GM12865 (cell line): ENCODE measurements at regions not wholly inside any gene's neighbourhood (a gene's known extent, or its start where the extent isn't known, plus 50 kb on each side); places are given as distances from the start of the nearest gene placed in this dataset.

Experiments used
- DNase-seq: peaks from one replicate; pipeline ENCODE4 v3.0.0; 2010; ENCODE audit warnings: low read depth
- H3K4me3 ChIP-seq: 2 replicates; pipeline ENCODE4 v1.5.1; 2011; ENCODE audit warnings: mild to moderate bottlenecking, low read depth, low read length, control low read depth
- TF ChIP-seq, protein P1 (sequence below): IDR thresholded peaks from 2 replicates; pipeline ENCODE4 v1.5.1; 2011; ENCODE audit warnings: low read length, control low read depth, low read depth, inconsistent platforms; ENCODE audit not compliant: insufficient read depth; ENCODE audit errors: missing control alignments

GRCh38 chr3:28868897-28869296 is 412.0 kb upstream of the RBMS3 start:
- no peak overlapping the region for H3K4me3 ChIP-seq
- TF ChIP-seq, protein P1, sequence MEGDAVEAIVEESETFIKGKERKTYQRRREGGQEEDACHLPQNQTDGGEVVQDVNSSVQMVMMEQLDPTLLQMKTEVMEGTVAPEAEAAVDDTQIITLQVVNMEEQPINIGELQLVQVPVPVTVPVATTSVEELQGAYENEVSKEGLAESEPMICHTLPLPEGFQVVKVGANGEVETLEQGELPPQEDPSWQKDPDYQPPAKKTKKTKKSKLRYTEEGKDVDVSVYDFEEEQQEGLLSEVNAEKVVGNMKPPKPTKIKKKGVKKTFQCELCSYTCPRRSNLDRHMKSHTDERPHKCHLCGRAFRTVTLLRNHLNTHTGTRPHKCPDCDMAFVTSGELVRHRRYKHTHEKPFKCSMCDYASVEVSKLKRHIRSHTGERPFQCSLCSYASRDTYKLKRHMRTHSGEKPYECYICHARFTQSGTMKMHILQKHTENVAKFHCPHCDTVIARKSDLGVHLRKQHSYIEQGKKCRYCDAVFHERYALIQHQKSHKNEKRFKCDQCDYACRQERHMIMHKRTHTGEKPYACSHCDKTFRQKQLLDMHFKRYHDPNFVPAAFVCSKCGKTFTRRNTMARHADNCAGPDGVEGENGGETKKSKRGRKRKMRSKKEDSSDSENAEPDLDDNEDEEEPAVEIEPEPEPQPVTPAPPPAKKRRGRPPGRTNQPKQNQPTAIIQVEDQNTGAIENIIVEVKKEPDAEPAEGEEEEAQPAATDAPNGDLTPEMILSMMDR, result no peak
- no peak for DNase-seq

GRCh38 chr3:28877912-28878311 is 403.0 kb upstream of the RBMS3 start:
- no peak for DNase-seq
- no peak overlapping the region for H3K4me3 ChIP-seq
- TF ChIP-seq, protein P1, result no peak

DNA sequence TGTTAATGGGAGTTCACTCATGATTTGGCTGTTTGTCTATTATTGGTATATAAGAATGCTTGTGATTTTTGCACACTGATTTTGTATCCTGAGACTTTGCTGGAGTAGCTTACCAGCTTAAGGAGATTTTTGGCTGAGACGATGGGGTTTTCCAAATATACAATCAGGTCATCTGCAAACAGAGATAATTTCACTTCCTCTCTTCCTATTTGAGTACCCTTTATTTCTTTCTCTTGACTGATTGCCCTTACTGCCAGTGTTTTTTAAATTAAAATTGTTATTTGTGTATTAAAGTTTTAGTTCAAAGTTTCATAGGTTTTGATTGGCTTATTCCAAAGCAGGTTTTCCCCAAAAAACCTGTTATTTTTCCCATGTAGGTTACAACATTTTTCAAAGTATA is 390.5 kb upstream of the RBMS3 start:
- TF ChIP-seq, protein P1, result no peak
- H3K4me3 ChIP-seq, result no peak overlapping the region
- no peak for DNase-seq

DNA sequence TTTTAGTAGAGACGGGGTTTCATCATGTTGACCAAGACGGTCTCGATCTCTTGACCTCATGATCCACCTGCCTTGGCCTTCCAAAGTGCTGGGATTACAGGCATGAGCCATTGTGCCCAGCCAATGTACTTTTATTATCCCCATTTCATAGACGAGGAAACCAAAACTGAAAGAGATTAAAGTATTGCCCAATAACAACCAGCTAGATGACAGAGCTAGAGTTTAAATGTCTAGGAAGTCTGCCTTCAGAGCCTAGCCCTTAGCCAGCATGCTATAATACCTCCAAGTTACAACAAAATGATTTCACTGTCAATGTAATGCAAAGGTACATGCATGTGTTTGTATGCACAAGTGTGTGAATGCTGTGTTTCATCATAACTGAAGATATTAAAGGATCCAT is 389.4 kb upstream of the RBMS3 start:
- TF ChIP-seq, protein P1, result no peak
- H3K4me3 ChIP-seq, result no peak overlapping the region
- DNase-seq, result no peak

- TF ChIP-seq, protein P1, result no peak
- DNase-seq, result no peak
- H3K4me3 ChIP-seq, result no peak overlapping the region
Observed at GRCh38 chr3:28900301-28900700, 380.6 kb upstream of the RBMS3 start.

GRCh38 chr3:28901018-28901417 is 379.9 kb upstream of the RBMS3 start:
- TF ChIP-seq, protein P1, result no peak
- DNase-seq, result no peak
- H3K4me3 ChIP-seq, result no peak overlapping the region

- TF ChIP-seq, protein P1, result no peak
- no peak for DNase-seq
Observed at GRCh38 chr3:28903171-28903601, 377.7 kb upstream of the RBMS3 start.

More at GRCh38 chr3:28903171-28903601, 377.7 kb upstream of the RBMS3 start:
- no peak overlapping the region for H3K4me3 ChIP-seq
